ENCODE measurements at regions not wholly inside any gene's neighbourhood (a gene's known extent, or its start where the extent isn't known, plus 50 kb on each side); places are given as distances from the start of the nearest gene placed in this dataset.
A peak's percentile ranks its signal among the peaks of the same experiment; 100 is the strongest.

DNA sequence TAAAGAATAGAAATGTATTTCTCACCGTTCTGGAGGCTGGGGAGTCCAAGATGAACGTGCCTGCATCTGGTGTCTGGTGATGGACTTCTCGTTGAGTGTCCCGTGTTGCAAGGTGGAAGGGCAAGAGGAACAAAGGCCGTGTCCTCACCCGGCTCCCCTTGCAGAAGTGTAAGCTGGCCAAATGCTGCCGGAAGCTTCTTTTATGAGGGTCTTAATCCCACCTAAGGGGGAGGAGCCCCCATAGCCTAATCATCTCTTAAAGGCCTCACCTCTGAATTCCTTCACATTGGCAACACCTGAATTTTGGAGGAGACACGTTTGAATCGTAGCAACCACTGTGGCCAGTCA is 99.1 kb upstream of the DAP start:
- DNase-seq (ENCODE audit: extremely low spot score) = no peak
- ChIA-PET POLR2A (no interaction called here), CTCF (interaction anchor here (1.1 kb wide), 1 partner anchor 10 kb away, joined by 3 read pairs; no protein-coding TSS in a partner anchor)
- TF ChIP-seq, protein P1, sequence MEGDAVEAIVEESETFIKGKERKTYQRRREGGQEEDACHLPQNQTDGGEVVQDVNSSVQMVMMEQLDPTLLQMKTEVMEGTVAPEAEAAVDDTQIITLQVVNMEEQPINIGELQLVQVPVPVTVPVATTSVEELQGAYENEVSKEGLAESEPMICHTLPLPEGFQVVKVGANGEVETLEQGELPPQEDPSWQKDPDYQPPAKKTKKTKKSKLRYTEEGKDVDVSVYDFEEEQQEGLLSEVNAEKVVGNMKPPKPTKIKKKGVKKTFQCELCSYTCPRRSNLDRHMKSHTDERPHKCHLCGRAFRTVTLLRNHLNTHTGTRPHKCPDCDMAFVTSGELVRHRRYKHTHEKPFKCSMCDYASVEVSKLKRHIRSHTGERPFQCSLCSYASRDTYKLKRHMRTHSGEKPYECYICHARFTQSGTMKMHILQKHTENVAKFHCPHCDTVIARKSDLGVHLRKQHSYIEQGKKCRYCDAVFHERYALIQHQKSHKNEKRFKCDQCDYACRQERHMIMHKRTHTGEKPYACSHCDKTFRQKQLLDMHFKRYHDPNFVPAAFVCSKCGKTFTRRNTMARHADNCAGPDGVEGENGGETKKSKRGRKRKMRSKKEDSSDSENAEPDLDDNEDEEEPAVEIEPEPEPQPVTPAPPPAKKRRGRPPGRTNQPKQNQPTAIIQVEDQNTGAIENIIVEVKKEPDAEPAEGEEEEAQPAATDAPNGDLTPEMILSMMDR (IDR thresholded peaks at IDR 0.05; ENCODE audit: control extremely low read depth, extremely low read depth, low read depth, missing control alignments) = no peak

DNA sequence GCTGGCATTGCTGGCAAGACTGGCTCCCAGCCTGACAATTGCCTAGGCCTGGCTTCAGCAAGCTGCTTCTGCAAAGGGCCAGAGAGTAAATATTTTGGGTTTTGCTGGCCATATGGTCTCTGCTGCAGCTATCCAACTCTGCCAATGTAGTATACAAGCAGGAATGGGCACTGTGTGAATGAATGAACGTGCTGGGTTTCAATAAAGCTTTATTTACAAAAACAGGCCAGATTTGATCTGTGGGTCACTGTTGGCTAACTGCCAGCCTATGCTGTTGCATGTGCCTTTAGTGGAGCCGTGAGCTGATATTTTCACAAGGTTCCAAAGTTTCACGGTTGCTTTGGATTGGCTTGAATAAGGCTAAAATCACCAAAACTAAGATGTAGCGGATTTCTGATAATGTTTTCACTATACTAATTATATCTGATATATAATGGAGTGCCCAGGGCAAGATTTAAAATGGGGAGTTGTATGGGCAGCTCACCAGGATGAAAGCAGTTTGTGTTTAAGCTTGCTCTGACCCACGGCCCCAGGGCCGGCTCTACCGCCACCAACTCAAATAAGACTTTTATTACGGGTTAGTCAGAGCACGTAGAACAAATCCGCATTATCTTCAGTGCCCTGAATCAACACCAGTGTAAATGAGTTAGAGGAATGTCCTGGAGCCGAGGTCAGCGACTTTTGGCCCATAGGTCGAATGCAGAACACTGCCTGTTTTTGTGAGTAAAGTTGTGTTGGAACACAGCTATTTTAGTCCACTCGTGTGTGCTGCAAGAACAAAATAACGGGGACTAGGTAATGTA is 98.6 kb upstream of the DAP start:
- CTCF ChIA-PET = interaction anchor here (1.1 kb wide), 1 partner anchor 9 kb away, joined by 3 read pairs; no protein-coding TSS in a partner anchor
- TF ChIP-seq, protein P1 (IDR thresholded peaks at IDR 0.05; ENCODE audit: control extremely low read depth, extremely low read depth, low read depth, missing control alignments) = no peak
- DNase-seq (ENCODE audit: extremely low spot score) = no peak
- POLR2A ChIA-PET = no interaction called here

DNA sequence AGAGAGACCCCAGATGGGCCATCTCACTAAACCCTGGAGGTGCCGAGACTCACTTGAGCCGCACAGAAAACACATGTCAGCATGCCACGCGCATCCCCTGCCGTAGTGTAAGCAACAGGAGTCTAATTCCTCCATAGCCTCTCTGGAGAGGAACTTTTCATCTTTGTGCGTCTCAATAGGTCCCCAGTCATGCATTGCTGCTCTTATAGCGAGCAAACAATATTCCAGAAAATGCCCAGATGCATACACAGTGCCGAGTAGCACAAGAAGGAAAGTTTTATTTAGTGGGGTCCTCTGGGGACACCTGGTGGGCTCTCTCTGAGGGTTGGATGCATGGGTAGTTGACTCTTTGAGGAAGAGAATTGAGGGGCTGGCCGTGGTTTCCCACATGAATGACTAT is 97.9 kb upstream of the DAP start:
- DNase-seq (ENCODE audit: extremely low spot score) = no peak
- TF ChIP-seq, protein P1 (IDR thresholded peaks at IDR 0.05; ENCODE audit: control extremely low read depth, extremely low read depth, low read depth, missing control alignments) = no peak
- CTCF ChIA-PET = interaction anchor here (1.1 kb wide), 1 partner anchor 8 kb away, joined by 3 read pairs; no protein-coding TSS in a partner anchor
- POLR2A ChIA-PET = no interaction called here

DNA sequence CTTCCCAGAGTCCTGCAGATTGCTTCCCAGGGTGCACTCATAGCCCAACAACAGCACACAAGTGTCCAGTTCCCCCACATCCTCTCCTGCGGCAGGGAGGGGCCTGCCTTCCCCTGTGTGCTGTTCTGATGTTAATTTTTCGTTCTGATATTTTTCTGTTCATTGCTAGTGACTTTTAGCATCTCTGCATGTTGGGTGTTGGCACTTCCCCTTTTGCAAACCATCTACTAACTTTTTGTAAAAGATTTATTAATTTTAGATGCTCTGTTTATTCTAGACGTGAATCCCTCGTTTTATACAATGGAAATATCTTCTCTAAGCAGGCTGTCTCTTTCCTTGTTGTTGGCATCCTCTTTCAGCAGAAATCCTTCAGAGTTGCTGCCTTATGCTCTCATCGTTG is 97.3 kb upstream of the DAP start:
- CTCF ChIA-PET = interaction anchor here (1.4 to 1.9 kb wide), 2 partner anchors 9 to 18 kb away, joined by 6 to 7 read pairs; no protein-coding TSS in a partner anchor
- TF ChIP-seq, protein P1 (IDR thresholded peaks at IDR 0.05; ENCODE audit: control extremely low read depth, extremely low read depth, low read depth, missing control alignments) = no peak
- DNase-seq (ENCODE audit: extremely low spot score) = no peak
- POLR2A ChIA-PET = no interaction called here

DNA sequence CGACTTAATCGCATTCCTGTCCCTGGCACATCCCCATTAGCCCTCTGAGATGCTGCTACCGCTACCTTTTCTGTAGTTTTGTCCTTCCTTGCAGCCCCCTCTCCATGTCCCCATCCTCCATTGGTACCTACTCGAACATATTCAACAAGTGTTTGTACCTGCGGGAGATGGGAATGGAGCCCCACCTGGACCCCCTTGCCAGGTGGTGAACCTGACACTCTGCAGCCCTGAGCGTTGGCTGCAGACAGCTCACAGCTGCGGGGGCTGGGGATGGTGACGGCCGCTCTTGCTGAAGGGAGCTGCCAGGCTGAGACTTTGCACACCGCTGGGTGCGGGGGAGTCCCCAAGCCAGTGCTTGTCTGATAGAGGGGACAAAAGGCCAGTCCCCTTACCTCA is 96.3 kb upstream of the DAP start:
- DNase-seq (ENCODE audit: extremely low spot score) = no peak
- ChIA-PET CTCF (interaction anchor here (1.0 to 1.9 kb wide), 5 partner anchors 10 to 33 kb away, joined by 3 to 7 read pairs (median 5); no protein-coding TSS in a partner anchor), POLR2A (no interaction called here)
- TF ChIP-seq, protein P1 (IDR thresholded peaks at IDR 0.05; ENCODE audit: control extremely low read depth, extremely low read depth, low read depth, missing control alignments) = peak; percentile 4

DNA sequence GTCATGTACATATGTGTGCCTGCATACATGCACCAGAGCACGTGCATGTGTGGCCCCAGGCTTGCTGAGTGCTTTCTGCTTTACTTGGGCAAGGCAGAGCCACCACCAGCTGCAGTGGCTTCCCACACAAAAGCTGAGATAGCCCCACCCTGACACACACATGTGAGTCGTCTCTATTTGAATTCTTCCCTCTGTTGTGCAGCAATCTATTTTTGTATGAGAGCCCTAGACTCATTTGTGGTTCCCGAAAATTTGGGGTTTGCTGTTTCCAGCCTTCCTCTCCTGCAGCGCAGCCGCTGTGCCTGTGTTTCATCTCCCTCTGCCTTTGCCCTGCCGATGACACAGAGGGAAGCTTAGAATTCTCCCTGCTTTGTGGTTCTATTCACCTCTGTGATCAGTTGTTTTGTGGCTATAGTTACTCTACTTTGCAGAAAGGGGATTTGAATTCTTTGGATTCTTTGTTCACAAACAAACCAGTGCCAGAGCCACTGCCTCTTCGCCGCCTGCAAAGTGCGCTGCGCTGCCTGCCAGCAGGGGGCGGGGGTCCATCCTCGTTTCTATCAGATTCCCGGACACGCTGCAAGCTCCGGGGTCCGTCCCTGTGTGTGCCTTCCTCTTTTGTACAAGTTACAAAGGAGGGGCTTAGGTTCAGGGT is 95.8 kb upstream of the DAP start:
- ChIA-PET POLR2A (no interaction called here), CTCF (interaction anchor here (1.0 to 1.9 kb wide), 6 partner anchors 12 to 32 kb away, joined by 3 to 7 read pairs (median 4); no protein-coding TSS in a partner anchor)
- TF ChIP-seq, protein P1 (IDR thresholded peaks at IDR 0.05; ENCODE audit: control extremely low read depth, extremely low read depth, low read depth, missing control alignments) = peak; percentile 53
- peak; percentile 43 for DNase-seq (ENCODE audit: extremely low spot score)
